ENCODE measurements at regions not wholly inside any gene's neighbourhood (a gene's known extent, or its start where the extent isn't known, plus 50 kb on each side); places are given as distances from the start of the nearest gene placed in this dataset.

GRCh38 chr4:11801466-11802446, 373.1 kb upstream of the HS3ST1 start:
- TF ChIP-seq POLR2AphosphoS5 (IDR thresholded peaks at IDR 0.05; ENCODE audit: low read depth, low read length) (no peak), TAF1 (IDR thresholded peaks at IDR 0.05; ENCODE audit: borderline replicate concordance, insufficient read depth, low read length) (no peak), SIN3A (IDR thresholded peaks at IDR 0.05; ENCODE audit: borderline replicate concordance, insufficient read depth, low read length) (no peak), REST (IDR thresholded peaks at IDR 0.05; ENCODE audit: insufficient read depth in 1 of 2, low read depth in 2 of 2, low read length in 2 of 2) (no peak)
